Kidney epithelial cell (primary cell): ENCODE measurements at regions not wholly inside any gene's neighbourhood (a gene's known extent, or its start where the extent isn't known, plus 50 kb on each side); places are given as distances from the start of the nearest gene placed in this dataset.

Experiments
- DNase-seq: peaks from one replicate; pipeline ENCODE4 v3.0.0-alpha.2; 2010; ENCODE audit warnings: low read depth
- H3K27me3 ChIP-seq: 2 replicates; pipeline ENCODE4 v1.6.0; 2011; ENCODE audit warnings: low read length; ENCODE audit not compliant: control insufficient read depth, insufficient read depth
- H3K36me3 ChIP-seq: 2 replicates; pipeline ENCODE4 v1.5.1; 2011; ENCODE audit warnings: low read length; ENCODE audit not compliant: control insufficient read depth, insufficient read depth
- H3K4me3 ChIP-seq: 2 replicates; pipeline ENCODE4 v1.5.1; 2011; ENCODE audit warnings: low read depth, mild to moderate bottlenecking, control low read depth, low read length
- TF ChIP-seq, protein P1 (sequence below): IDR thresholded peaks from 2 replicates; pipeline ENCODE4 v1.5.1; 2011; ENCODE audit warnings: mild to moderate bottlenecking, moderate library complexity, low read length, control low read depth, inconsistent platforms; ENCODE audit not compliant: insufficient read depth, poor library complexity, severe bottlenecking

DNA sequence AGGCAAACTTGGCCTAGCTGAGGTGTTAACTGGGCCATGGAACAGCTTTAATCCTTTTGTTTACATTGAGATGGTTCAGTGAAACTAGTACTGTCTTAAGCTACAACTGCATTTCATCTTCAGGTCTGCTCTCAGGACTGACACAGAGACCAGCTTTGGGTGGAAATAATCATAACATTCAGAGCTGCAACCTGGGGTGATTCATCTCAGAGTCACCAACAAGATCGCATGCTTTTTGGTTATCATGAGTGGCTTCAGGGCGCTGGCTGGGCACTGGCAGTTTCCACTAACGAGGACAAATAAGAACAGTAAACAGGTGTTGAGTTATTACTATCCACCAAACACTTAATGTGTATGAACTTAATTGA, 60.9 kb upstream of the PAX6 start:
- Histone ChIP-seq H3K36me3 (no peaks in the 10 kb centered on the region), H3K4me3 (no peak overlapping the region), H3K27me3 (no peaks in the 10 kb centered on the region)
- TF ChIP-seq, protein P1, sequence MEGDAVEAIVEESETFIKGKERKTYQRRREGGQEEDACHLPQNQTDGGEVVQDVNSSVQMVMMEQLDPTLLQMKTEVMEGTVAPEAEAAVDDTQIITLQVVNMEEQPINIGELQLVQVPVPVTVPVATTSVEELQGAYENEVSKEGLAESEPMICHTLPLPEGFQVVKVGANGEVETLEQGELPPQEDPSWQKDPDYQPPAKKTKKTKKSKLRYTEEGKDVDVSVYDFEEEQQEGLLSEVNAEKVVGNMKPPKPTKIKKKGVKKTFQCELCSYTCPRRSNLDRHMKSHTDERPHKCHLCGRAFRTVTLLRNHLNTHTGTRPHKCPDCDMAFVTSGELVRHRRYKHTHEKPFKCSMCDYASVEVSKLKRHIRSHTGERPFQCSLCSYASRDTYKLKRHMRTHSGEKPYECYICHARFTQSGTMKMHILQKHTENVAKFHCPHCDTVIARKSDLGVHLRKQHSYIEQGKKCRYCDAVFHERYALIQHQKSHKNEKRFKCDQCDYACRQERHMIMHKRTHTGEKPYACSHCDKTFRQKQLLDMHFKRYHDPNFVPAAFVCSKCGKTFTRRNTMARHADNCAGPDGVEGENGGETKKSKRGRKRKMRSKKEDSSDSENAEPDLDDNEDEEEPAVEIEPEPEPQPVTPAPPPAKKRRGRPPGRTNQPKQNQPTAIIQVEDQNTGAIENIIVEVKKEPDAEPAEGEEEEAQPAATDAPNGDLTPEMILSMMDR, result no peak
- no peak for DNase-seq

DNA sequence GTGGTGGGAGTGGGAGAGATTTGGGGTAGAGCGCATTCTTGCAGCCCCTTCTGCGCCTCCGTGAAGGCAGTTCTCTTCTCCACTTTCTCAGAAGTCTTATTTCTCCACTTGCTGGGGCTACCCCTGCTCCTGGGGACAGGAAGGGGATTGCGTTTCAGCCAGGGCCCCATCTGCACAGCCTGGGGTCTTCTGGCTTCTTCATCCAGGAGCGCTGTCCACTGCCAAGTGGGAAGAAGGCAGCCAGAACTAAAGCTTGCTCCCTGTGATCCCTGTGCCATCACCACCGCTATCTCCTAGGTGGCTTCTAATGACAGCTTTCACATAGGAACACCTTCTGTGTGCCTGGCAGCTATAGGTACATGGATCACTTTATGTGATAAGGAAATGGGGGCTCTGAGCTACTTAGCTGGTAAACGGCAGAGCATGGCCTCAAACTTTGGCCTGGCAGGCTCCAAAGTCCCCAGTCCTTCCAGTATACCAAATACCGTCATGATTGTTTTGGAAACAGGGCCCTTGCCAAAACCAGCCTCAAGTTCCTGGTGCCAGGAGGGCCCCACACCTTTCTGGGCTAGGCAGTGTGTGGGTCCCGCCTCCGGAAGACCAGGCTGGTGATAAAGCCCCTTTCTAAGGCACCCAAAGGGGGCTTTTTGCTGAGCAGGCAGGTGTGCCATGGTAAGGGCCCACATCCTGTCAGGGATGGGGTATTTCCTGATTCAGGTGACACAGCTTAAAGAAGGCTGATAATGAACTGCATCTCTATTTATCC, 60.4 kb upstream of the PAX6 start:
- H3K27me3 ChIP-seq, result no peaks in the 10 kb centered on the region
- TF ChIP-seq, protein P1, result no peak
- H3K36me3 ChIP-seq, result no peaks in the 10 kb centered on the region
- H3K4me3 ChIP-seq, result no peak overlapping the region
- DNase-seq, result no peak

DNA sequence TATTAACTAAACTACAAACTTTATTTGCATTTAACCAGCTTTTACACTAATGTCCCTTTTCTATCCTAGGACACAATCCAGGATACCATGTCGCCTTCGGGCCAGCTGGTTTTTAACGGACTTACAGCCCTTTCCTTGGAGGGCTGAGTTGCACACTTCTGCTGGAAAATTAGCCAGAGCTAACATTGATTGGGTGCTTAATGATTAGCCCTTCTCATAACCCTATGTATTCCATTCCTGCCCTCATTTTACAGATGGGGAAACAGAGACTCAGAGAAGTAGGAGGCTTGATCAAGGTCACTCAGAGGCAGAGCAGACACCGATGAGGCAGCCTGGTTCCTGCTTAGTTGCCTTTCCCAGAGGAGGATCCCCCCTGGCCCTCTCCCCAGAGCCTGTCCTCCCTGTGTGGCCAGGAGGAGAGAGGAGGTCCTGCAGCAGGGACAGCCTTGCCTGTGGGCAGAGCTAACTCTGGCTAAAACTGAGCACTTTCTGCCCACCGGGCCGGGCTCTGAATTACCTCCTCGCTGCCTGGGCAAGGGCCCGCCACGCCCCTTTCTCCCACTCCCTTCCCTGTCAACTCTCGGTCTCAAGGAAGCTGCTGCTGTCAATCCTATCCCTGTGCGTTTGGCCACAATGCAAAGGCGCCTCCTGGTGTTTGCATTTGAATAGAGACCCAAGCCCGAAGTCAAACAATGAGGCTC, 59.6 kb upstream of the PAX6 start:
- H3K27me3 ChIP-seq, result no peaks in the 10 kb centered on the region
- no peak for DNase-seq
- TF ChIP-seq, protein P1, result peak; percentile 82
- H3K36me3 ChIP-seq, result no peaks in the 10 kb centered on the region
- H3K4me3 ChIP-seq, result no peak overlapping the region

DNA sequence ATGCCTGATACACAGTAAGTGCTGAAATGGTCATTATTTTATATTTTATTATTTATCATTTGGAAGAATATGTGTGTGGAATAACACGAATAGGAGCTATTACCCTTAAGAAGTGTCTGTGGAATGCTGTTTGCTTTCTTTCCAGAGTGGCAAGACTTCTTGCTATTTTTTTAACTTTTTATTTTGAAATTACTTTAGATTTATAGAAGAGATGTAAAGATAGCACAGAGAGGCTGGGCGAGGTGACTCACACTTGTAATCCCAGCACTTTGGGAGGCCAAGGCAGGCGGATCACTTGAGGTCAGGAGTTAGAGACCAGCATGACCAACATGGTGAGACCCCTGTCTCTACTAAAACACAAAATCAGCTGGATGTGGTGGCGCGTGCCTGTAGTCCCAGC, 58.9 kb upstream of the PAX6 start:
- TF ChIP-seq, protein P1, result no peak
- no peaks in the 10 kb centered on the region for H3K27me3 ChIP-seq
- no peaks in the 10 kb centered on the region for H3K36me3 ChIP-seq
- no peak overlapping the region for H3K4me3 ChIP-seq
- DNase-seq, result no peak

DNA sequence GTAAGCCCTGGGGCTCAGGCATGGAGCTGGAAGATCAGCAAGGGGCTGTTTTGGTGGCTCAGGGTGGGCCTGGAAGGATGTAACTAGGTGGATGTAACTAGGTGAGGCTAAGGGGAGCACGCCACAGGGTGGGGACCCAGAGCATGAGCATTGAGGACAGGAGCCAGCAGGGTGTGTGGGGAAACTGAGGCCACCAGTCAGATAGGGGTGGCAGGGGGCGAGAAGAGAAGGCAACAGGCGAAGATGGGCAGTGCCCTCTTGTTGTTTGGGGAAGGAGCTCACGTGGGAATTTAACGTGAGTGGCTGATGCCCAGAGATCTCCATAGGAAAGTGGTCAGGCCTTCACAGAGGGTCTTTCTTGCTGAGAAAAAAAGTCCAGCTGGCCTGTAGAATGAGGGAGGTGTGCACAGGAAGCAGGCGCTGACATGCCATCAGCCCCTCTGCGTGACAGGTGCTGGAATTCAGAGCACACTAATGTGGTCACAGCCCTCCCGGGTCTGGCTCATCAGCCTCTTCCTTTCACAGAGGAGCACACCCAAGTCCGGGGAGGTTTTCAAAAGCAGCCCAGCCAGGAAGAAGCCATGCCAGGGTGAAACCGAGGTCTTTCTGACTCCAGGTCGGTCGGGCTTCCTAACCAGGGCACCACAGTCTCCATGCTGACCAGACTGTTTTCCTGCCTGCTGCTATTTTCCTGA, 54.6 kb upstream of the PAX6 start:
- peaks cover 2% of the 10 kb centered on the region for H3K27me3 ChIP-seq
- TF ChIP-seq, protein P1, result no peak
- no peak for DNase-seq
- no peak overlapping the region for H3K4me3 ChIP-seq
- no peaks in the 10 kb centered on the region for H3K36me3 ChIP-seq
